Choroid plexus epithelial cell (primary cell): ENCODE measurements at regions not wholly inside any gene's neighbourhood (a gene's known extent, or its start where the extent isn't known, plus 50 kb on each side); places are given as distances from the start of the nearest gene placed in this dataset.
"Not testable (repeated sequence)": the region's sequence is repeated elsewhere in the genome, so short reads cannot be mapped to it uniquely, and the experiment has no call there.

ENCODE experiments used
- DNase-seq: peaks from one replicate; pipeline ENCODE4 v3.0.0-alpha.2; 2010; ENCODE audit warnings: low read depth
- H3K4me3 ChIP-seq: 2 replicates; pipeline ENCODE4 v1.5.1; 2011; ENCODE audit warnings: low read depth, mild to moderate bottlenecking, control low read depth, low read length, moderate library complexity
- CTCF ChIP-seq: conservative IDR thresholded peaks from 2 replicates; pipeline ENCODE4 v1.5.1; 2011; ENCODE audit warnings: low read depth, mild to moderate bottlenecking, control low read depth, inconsistent platforms, low read length, moderate library complexity

GRCh38 chr3:13187593-13187992 is 114.4 kb upstream of the IQSEC1 start:
- TF ChIP-seq CTCF, result no peak
- no peak overlapping the region for H3K4me3 ChIP-seq
- DNase-seq, result no peak

GRCh38 chr3:13186435-13186815 is 113.2 kb upstream of the IQSEC1 start:
- DNase-seq, result no peak
- TF ChIP-seq CTCF, result no peak
- no peak overlapping the region for H3K4me3 ChIP-seq

- TF ChIP-seq CTCF, result no peak
- DNase-seq, result no peak
- H3K4me3 ChIP-seq, result no peak overlapping the region
These were observed 112.7 kb upstream of the IQSEC1 start for GRCh38 chr3:13185737-13186434.

- not testable (repeated sequence) for H3K4me3 ChIP-seq, DNase-seq
These were observed 106.5 kb upstream of the IQSEC1 start for GRCh38 chr3:13179582-13180210.

GRCh38 chr3:13179181-13179580 is 106.0 kb upstream of the IQSEC1 start:
- no peak for TF ChIP-seq CTCF
- DNase-seq, result no peak
- H3K4me3 ChIP-seq, result no peak overlapping the region

GRCh38 chr3:13178107-13178506 is 104.9 kb upstream of the IQSEC1 start:
- no peak for TF ChIP-seq CTCF
- H3K4me3 ChIP-seq, result no peak overlapping the region
- DNase-seq, result no peak

GRCh38 chr3:13177641-13178040 is 104.4 kb upstream of the IQSEC1 start:
- H3K4me3 ChIP-seq, result no peak overlapping the region
- no peak for DNase-seq
- TF ChIP-seq CTCF, result no peak
